ENCODE measurements at regions not wholly inside any gene's neighbourhood (a gene's known extent, or its start where the extent isn't known, plus 50 kb on each side); places are given as distances from the start of the nearest gene placed in this dataset.

DNA sequence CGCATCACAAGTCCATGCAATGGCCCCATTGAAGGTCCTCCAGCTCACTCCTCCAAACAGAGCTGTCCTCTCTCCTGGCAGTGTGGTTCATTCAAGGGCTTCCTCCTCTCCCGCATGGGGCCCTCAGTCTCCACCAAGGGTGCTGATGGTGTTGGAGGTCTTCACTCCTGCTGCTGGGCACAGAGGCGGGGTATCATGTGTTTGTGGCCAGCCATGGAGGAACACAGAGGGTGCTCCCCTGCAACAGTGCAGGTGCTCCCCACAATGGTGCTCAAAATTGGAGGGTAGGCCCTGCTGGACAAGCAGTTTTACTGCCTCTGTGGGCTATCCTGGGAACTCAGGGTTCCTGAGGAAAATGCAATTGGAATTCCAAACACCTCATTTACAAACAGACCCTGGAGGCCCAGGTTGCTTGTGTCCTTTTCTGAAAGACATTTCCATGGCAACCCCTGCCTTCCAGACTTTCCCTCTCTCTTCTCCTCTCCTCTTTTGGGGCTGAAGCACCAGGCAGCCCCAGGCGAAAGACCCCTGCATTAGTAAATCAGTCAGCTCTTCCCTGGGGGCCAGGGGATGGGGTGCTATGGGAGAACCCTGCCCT is 256.0 kb downstream of the HAUS1 start:
- Histone ChIP-seq H3K36me3 (replicated peaks; ENCODE audit: insufficient read depth, low read depth) (no peaks in the 10 kb centered on the region), H3K4me2 (no peak overlapping the region), H3K79me2 (no peaks in the 10 kb centered on the region), H3K27ac (no peak overlapping the region), H3K27me3 (no peaks in the 10 kb centered on the region), H3K4me1 (ENCODE audit: insufficient read depth) (no peaks in the 10 kb centered on the region), H4K20me1 (ENCODE audit: insufficient read depth, poor library complexity, severe bottlenecking) (no peaks in the 10 kb centered on the region), H3K9me3 (ENCODE audit: low read depth) (no peaks in the 10 kb centered on the region), H2AFZ (no peak overlapping the region), H3K9me2 (replicated peaks; ENCODE audit: insufficient read depth) (no peaks in the 10 kb centered on the region), H3K4me3 (no peak overlapping the region)
- 73% methylated on average over 4 of the region's 4 CpGs for WGBS (ENCODE audit: low lambda C conversion rate, missing lambda C conversion rate)
- no peak for TF ChIP-seq EZH2phosphoT487 (IDR thresholded peaks at IDR 0.05; ENCODE audit: low read depth, severe bottlenecking, unreplicated experiment)
- no peak for TF ChIP-seq EZH2 (IDR thresholded peaks at IDR 0.05; ENCODE audit: borderline replicate concordance)
- TF ChIP-seq, protein P1, sequence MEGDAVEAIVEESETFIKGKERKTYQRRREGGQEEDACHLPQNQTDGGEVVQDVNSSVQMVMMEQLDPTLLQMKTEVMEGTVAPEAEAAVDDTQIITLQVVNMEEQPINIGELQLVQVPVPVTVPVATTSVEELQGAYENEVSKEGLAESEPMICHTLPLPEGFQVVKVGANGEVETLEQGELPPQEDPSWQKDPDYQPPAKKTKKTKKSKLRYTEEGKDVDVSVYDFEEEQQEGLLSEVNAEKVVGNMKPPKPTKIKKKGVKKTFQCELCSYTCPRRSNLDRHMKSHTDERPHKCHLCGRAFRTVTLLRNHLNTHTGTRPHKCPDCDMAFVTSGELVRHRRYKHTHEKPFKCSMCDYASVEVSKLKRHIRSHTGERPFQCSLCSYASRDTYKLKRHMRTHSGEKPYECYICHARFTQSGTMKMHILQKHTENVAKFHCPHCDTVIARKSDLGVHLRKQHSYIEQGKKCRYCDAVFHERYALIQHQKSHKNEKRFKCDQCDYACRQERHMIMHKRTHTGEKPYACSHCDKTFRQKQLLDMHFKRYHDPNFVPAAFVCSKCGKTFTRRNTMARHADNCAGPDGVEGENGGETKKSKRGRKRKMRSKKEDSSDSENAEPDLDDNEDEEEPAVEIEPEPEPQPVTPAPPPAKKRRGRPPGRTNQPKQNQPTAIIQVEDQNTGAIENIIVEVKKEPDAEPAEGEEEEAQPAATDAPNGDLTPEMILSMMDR (IDR thresholded peaks at IDR 0.05; ENCODE audit: poor library complexity) = no peak
- DNase-seq (ENCODE audit: low spot score) = no peak

DNA sequence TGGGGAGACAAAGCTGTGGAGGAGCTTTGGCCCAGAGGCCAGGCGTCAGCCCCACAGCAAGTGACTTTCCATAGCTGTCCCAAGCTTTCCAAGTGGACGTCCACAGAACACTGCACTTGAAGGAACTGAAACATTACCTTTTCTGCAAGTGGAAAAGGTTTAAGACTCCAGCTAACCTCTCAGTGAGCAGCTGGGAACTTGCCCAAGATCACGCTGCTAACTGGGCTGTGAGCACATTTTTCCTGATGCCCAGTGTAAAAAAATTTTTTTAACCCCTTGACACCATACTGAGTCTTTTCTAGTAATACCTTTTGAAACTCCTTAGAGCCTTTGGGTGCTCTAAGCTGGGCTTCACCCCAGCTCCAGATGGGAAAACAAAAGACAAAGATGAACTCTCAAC is 256.7 kb downstream of the HAUS1 start:
- Histone ChIP-seq H3K9me2 (replicated peaks; ENCODE audit: insufficient read depth) (no peaks in the 10 kb centered on the region), H3K36me3 (replicated peaks; ENCODE audit: insufficient read depth, low read depth) (no peaks in the 10 kb centered on the region), H3K27me3 (no peaks in the 10 kb centered on the region), H3K4me2 (no peak overlapping the region), H3K27ac (no peak overlapping the region), H3K4me1 (ENCODE audit: insufficient read depth) (no peaks in the 10 kb centered on the region), H2AFZ (no peak overlapping the region), H4K20me1 (ENCODE audit: insufficient read depth, poor library complexity, severe bottlenecking) (no peaks in the 10 kb centered on the region), H3K79me2 (no peaks in the 10 kb centered on the region), H3K9me3 (ENCODE audit: low read depth) (no peaks in the 10 kb centered on the region), H3K4me3 (no peak overlapping the region)
- TF ChIP-seq EZH2phosphoT487 (IDR thresholded peaks at IDR 0.05; ENCODE audit: low read depth, severe bottlenecking, unreplicated experiment) (no peak), EZH2 (IDR thresholded peaks at IDR 0.05; ENCODE audit: borderline replicate concordance) (no peak)
- TF ChIP-seq, protein P1 (IDR thresholded peaks at IDR 0.05; ENCODE audit: poor library complexity) = no peak
- DNase-seq (ENCODE audit: low spot score) = no peak
- 81% methylated on average over 3 of the region's 3 CpGs for WGBS (ENCODE audit: low lambda C conversion rate, missing lambda C conversion rate)

- Histone ChIP-seq H3K36me3 (replicated peaks; ENCODE audit: insufficient read depth, low read depth) (no peaks in the 10 kb centered on the region), H3K4me2 (no peak overlapping the region), H2AFZ (no peak overlapping the region), H3K27ac (no peak overlapping the region), H3K9me2 (replicated peaks; ENCODE audit: insufficient read depth) (no peaks in the 10 kb centered on the region), H3K4me1 (ENCODE audit: insufficient read depth) (no peaks in the 10 kb centered on the region), H4K20me1 (ENCODE audit: insufficient read depth, poor library complexity, severe bottlenecking) (no peaks in the 10 kb centered on the region), H3K4me3 (no peak overlapping the region), H3K79me2 (no peaks in the 10 kb centered on the region), H3K9me3 (ENCODE audit: low read depth) (no peaks in the 10 kb centered on the region), H3K27me3 (no peaks in the 10 kb centered on the region)
- TF ChIP-seq EZH2phosphoT487 (IDR thresholded peaks at IDR 0.05; ENCODE audit: low read depth, severe bottlenecking, unreplicated experiment) = no peak
- TF ChIP-seq, protein P1 (IDR thresholded peaks at IDR 0.05; ENCODE audit: poor library complexity) = no peak
- no peak for TF ChIP-seq EZH2 (IDR thresholded peaks at IDR 0.05; ENCODE audit: borderline replicate concordance)
- no peak for DNase-seq (ENCODE audit: low spot score)
- WGBS (ENCODE audit: low lambda C conversion rate, missing lambda C conversion rate) = 88% methylated on average over 4 of the region's 4 CpGs
Measured at GRCh38 chr18:46362533-46362932, 258.3 kb downstream of the HAUS1 start.

Data from hepatocyte (in vitro differentiated cells).